Sigmoid colon (tissue), 4 donors: ENCODE measurements at regions not wholly inside any gene's neighbourhood (a gene's known extent, or its start where the extent isn't known, plus 50 kb on each side); places are given as distances from the start of the nearest gene placed in this dataset.

Experiments used
- CTCF ChIP-seq, 4 experiments: fragments of 450-650 bp in 3 of 4; fragments of 200-600 bp in 1 of 4; IDR thresholded peaks; one replicate each; pipeline ENCODE4 v1.5.1; 2016 to 2019; ENCODE audit warnings: antibody characterized with exemption in 4 of 4, mild to moderate bottlenecking in 3 of 4, moderate library complexity in 2 of 4
- EP300 ChIP-seq, 4 donors: sonication (generic); formaldehyde crosslinking; IDR thresholded peaks; one replicate each; pipeline ENCODE4 v1.6.1; 2017; ENCODE audit warnings: antibody characterized with exemption in 4 of 4
- POLR2A ChIP-seq, 2 donors: fragments of 450-650 bp; IDR thresholded peaks; one replicate each; pipeline ENCODE4 v1.6.1; 2016; ENCODE audit warnings: antibody characterized with exemption in 2 of 2, mild to moderate bottlenecking in 2 of 2, moderate library complexity in 2 of 2
- POLR2AphosphoS5 ChIP-seq, 4 donors: sonication (generic); formaldehyde crosslinking; IDR thresholded peaks; one replicate each; pipeline ENCODE4 v1.6.1; 2017; ENCODE audit warnings: antibody characterized with exemption in 4 of 4

GRCh38 chr4:94039226-94039625, 168.4 kb upstream of the SMARCAD1 start:
- TF ChIP-seq CTCF (IDR thresholded peaks at IDR 0.05), result no peak
- no peak for TF ChIP-seq POLR2AphosphoS5 (IDR thresholded peaks at IDR 0.05)
- TF ChIP-seq POLR2A (IDR thresholded peaks at IDR 0.05), result no peak
- no peak for TF ChIP-seq EP300 (IDR thresholded peaks at IDR 0.05)
